ENCODE measurements at regions not wholly inside any gene's neighbourhood (a gene's known extent, or its start where the extent isn't known, plus 50 kb on each side); places are given as distances from the start of the nearest gene placed in this dataset.

DNA sequence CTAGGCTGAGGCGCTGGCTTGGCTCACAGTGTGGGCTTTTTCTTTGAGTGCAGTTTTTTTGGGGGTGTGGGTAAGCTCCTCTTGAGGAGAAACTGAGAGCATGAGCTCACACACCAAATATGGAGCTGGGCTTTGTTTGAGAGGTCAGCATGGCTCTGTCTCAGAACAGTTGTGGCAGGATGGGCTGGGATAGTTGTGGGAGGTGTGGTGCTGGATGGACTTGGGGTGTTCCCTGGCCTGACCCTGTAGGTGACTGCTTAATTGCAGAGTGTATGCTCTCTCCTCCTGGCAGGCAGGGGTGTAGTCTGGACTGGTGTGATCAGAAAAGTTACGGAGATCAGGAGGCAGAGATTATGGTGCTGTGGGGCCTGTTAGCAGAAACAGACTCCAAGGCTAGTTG, 64.3 kb upstream of the PGBD5 start:
- no peaks in the 10 kb centered on the region for H4K20me1 ChIP-seq (ENCODE audit: insufficient read depth)
- H3K79me2 ChIP-seq (replicated peaks; ENCODE audit: insufficient read depth, low read length): no peaks in the 10 kb centered on the region
- no peak overlapping the region for H3K4me3 ChIP-seq (ENCODE audit: low read length)
- no peaks in the 10 kb centered on the region for H3K9me3 ChIP-seq (ENCODE audit: low read length)
- H3K27me3 ChIP-seq (ENCODE audit: insufficient read depth, low read depth, low read length): no peaks in the 10 kb centered on the region
- H2AFZ ChIP-seq (ENCODE audit: low read depth, low read length): no peak overlapping the region
- no peaks in the 10 kb centered on the region for H3K36me3 ChIP-seq (ENCODE audit: insufficient read depth, low read length)
- no peak overlapping the region for H3K4me2 ChIP-seq (ENCODE audit: low read length)
- H3K9me2 ChIP-seq (ENCODE audit: insufficient read depth, low read length): no peaks in the 10 kb centered on the region
- H3K9ac ChIP-seq (ENCODE audit: low read length): no peak overlapping the region
- no peaks in the 10 kb centered on the region for H3F3A ChIP-seq (ENCODE audit: insufficient read depth, low read length, poor library complexity, severe bottlenecking)
- no peak overlapping the region for H3K27ac ChIP-seq (ENCODE audit: low read length)
- no peak for TF ChIP-seq MXI1 (conservative IDR thresholded peaks at IDR 0.05; ENCODE audit: poor library complexity, severe bottlenecking)
- TF ChIP-seq, protein P1, sequence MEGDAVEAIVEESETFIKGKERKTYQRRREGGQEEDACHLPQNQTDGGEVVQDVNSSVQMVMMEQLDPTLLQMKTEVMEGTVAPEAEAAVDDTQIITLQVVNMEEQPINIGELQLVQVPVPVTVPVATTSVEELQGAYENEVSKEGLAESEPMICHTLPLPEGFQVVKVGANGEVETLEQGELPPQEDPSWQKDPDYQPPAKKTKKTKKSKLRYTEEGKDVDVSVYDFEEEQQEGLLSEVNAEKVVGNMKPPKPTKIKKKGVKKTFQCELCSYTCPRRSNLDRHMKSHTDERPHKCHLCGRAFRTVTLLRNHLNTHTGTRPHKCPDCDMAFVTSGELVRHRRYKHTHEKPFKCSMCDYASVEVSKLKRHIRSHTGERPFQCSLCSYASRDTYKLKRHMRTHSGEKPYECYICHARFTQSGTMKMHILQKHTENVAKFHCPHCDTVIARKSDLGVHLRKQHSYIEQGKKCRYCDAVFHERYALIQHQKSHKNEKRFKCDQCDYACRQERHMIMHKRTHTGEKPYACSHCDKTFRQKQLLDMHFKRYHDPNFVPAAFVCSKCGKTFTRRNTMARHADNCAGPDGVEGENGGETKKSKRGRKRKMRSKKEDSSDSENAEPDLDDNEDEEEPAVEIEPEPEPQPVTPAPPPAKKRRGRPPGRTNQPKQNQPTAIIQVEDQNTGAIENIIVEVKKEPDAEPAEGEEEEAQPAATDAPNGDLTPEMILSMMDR (IDR thresholded peaks at IDR 0.05; ENCODE audit: poor library complexity, severe bottlenecking): no peak
- TF ChIP-seq REST (IDR thresholded peaks at IDR 0.05; ENCODE audit: borderline replicate concordance): no peak
- TF ChIP-seq EP300 (conservative IDR thresholded peaks at IDR 0.05; ENCODE audit: poor library complexity, severe bottlenecking): no peak
- no peak for TF ChIP-seq RAD21 (conservative IDR thresholded peaks at IDR 0.05)
- TF ChIP-seq TAF1 (IDR thresholded peaks at IDR 0.05; ENCODE audit: low read depth): no peak
- no peak for TF ChIP-seq POLR2AphosphoS5 (IDR thresholded peaks at IDR 0.05)
- TF ChIP-seq SMC3 (conservative IDR thresholded peaks at IDR 0.05; ENCODE audit: poor library complexity): no peak
- TF ChIP-seq EZH2 (IDR thresholded peaks at IDR 0.05; ENCODE audit: borderline replicate concordance, insufficient read depth, low read length, poor library complexity, severe bottlenecking): no peak

DNA sequence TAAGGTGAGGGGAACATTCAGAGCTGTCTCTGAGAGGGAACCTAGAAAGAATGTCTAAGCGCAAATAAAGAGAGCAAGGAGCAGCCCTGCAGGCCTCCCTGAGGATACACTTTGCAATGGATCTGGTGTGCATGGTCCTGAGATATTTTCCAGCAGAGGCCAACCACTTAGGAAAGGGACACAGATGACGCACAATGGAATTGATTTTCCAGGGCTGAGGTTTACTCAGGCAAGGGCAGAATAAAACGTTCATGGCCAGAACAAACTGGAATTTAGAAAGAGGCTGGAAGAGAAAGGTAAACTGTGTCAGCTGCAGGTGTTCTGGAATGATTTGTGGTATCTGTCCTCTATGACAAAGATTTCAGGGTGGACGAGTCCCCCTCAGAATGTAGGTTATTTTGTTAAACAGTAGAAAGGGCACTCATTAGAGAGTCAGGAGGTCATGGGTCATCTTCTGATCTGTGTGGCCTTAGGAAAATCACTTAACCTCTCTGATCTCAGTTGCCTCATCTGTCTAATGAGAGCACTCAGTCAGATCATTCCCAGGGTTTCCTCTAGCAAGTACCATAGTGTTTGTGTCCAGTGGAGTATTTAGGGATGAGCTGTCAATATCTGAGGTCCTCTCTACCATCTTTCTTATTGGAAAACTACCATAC, 61.8 kb upstream of the PGBD5 start:
- Histone ChIP-seq H3K27ac (ENCODE audit: low read length) (no peak overlapping the region), H3K9me2 (ENCODE audit: insufficient read depth, low read length) (no peaks in the 10 kb centered on the region), H3K9me3 (ENCODE audit: low read length) (no peaks in the 10 kb centered on the region), H3K4me2 (ENCODE audit: low read length) (no peak overlapping the region), H3K79me2 (replicated peaks; ENCODE audit: insufficient read depth, low read length) (no peaks in the 10 kb centered on the region), H3K36me3 (ENCODE audit: insufficient read depth, low read length) (no peaks in the 10 kb centered on the region), H4K20me1 (ENCODE audit: insufficient read depth) (no peaks in the 10 kb centered on the region), H2AFZ (ENCODE audit: low read depth, low read length) (no peak overlapping the region), H3F3A (ENCODE audit: insufficient read depth, low read length, poor library complexity, severe bottlenecking) (no peaks in the 10 kb centered on the region), H3K9ac (ENCODE audit: low read length) (no peak overlapping the region), H3K27me3 (ENCODE audit: insufficient read depth, low read depth, low read length) (no peaks in the 10 kb centered on the region), H3K4me3 (ENCODE audit: low read length) (no peak overlapping the region)
- no peak for TF ChIP-seq SMC3 (conservative IDR thresholded peaks at IDR 0.05; ENCODE audit: poor library complexity)
- no peak for TF ChIP-seq MXI1 (conservative IDR thresholded peaks at IDR 0.05; ENCODE audit: poor library complexity, severe bottlenecking)
- no peak for TF ChIP-seq POLR2AphosphoS5 (IDR thresholded peaks at IDR 0.05)
- TF ChIP-seq TAF1 (IDR thresholded peaks at IDR 0.05; ENCODE audit: low read depth): no peak
- TF ChIP-seq EZH2 (IDR thresholded peaks at IDR 0.05; ENCODE audit: borderline replicate concordance, insufficient read depth, low read length, poor library complexity, severe bottlenecking): no peak
